Dedifferentiated amniotic fluid mesenchymal stem cell (primary cell): ENCODE measurements at regions not wholly inside any gene's neighbourhood (a gene's known extent, or its start where the extent isn't known, plus 50 kb on each side); places are given as distances from the start of the nearest gene placed in this dataset.

ENCODE experiments used
- DNase-seq: peaks from one replicate; pipeline ENCODE4 v3.0.0-alpha.2; 2016; ENCODE audit errors: extremely low spot score

DNA sequence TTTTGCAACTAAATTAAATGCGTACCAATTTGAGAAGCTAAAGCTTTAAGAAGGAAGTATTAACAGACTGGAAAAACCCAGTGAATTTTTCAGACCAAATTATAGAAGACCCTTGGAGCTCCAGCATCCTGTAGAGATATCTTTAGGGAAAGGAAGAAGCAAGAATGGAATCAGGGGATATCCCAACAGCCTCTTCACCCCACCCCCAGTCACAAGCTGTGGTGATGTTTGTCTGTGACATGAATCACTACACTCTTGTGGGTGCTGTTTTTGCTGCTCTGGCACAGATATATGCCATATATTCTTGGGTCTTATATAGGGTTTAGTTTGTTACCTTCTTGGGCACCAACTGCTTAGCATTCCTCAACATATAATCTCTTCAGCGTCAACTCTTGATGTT, 78.5 kb upstream of the BCL6 start:
- no peak for DNase-seq

DNA sequence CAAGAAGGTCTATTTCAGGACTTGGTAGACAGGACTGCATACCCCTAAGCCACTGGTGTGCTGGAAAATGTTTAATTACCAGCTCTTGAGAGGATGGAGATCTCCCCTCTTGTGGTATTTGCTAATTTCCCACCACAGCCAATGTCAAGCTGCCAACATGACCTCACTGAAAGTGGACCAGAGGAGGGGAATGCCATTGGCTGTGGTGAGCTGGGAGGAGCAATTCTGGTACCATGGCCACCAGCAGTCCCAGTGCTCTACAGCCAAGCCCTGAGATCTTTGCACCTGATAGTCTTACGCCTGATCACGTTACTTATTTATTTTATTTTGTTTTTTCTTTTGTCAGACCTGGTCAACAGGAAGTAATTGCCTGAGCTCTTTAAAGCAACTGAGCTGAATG, 82.5 kb upstream of the BCL6 start:
- DNase-seq: no peak

DNA sequence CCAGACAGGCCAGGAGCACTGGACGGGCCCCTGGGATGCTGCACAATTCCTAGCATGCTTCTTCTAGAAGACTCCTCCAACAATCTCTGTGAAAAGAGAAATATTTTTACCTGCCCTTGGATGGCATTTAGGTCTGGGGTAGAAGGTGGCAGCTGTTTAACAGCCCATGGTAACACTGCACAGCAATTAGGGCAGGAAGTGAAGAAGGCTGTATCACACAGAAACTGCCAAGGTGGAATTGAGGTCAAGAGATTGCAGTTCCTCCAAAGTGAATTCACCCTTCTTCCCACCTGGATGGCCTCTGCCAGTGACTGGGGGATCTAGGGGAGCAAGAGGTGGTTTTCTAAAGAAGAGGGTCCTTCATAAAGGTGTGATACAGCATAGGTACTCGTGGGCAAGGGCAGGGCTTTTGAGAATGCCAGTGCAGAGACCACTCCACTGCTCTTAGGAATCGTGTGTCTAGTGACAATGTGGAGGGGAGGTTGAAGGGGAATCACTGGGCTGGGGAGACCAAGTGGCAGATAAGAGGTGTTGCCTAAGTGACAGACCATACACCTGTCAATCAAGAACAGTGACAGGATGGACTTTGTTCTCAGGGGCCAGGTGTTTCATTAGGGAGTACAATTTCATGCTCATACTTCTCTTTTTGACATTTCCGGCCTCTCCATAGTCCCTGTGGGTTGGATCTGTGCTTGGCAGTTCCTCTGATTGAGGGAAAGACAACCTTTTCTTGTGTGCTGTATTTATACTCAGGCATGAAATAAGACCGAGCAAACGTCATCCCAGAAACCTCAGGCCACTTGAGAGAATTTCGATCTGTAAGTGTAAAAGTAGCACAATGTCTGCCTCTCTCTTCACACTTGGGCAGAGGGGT, 83.5 kb upstream of the BCL6 start:
- DNase-seq: no peak

DNA sequence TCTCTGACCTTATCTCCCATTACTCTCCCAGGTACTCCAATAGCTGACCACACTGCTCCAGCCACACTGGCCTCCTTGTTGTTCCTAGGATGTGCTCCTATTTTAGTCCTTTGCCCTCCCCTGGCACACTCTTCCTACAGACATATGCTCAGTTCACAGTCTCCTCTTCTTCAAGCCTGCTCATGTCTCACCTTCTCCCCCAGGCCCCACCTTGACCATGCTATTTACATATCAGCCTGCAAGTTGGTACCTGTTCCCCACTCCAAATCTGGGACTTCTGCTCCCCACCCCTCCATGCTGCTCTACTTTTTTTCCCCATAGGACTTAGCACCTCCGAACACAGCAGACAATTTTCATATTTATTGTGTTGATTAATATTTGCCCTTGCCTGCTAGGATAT, 84.9 kb upstream of the BCL6 start:
- no peak for DNase-seq

DNA sequence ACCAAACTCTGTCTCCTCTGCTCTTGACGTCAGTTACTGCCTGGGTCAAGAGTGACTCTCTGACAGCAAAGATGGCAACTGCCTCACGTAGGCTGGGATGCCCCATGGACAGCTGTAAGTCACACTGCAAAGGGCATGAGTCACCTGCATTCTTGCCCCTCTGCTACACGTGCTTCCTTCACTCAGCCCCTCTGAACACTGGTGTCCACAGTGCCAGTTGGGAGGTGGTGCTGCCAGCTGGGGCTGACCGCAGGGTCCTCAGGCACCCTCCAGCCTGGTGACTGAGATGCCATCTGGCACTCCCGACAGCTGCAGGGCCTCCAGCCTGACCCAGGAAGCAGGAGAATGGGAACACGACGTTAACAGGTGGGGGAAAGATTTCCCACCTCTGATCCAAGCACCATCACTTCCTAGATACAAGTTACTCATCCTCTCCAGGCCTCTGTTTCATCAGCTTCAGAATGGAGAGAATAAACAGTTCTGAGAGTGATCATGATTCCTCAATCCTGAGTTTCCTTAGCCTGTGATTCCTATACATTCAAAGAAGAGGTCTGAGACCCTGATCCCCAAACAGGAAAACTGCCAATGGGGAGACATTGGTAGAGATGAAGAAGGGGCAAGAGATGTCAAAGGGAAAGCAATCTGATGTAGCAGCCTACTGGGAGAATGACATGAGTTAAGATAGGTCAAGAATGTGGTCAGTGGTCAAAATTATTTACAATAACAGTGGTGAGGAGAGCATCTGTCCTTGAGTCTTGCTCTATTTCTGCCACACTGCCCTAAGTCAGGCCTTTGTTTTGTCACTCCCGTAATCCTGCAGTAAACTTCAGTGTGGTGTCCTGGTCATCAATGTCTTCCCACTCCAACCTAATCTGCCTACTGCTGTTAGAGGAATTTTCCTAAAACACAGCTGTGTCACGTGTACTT, 86.1 kb upstream of the BCL6 start:
- DNase-seq: no peak

DNA sequence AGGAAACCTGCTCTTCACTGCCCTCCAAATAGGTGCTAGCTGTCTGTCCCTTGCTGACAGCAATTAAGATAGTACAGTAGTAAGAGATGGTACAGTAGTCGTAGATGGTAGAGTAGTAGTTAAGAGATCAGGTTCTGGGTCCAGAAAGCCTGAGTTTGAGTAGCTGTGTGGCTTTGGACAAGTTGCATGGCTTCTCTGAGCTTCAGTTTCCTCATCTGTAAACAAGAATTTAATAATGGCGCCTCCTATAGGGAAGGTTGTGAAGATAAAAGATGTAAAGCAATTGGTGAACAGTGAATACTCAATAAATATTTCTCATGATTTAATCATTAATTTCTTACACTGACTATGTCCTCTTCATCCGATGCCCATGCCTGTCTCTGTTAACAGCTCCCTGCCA, 86.9 kb upstream of the BCL6 start:
- DNase-seq: no peak

DNA sequence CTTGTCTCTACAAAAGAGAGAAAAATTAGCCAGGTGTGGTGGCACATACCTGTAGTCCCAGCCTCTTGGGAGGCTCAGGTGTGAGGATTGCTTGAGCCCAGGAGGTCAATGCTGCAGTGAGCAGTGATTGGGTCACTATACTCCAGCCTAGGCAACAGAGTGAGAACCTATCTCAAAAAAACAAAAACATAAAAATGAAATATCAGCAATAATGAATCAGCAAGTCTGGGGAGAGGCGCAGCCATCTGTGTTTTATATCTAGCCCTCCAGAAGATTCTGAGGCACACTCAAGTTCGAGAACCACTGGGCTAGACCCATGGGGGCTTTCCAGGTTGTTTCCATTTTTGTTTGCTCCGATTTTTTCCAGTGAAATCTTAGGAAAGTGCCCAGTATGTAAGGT, 88.1 kb upstream of the BCL6 start:
- DNase-seq: no peak

DNA sequence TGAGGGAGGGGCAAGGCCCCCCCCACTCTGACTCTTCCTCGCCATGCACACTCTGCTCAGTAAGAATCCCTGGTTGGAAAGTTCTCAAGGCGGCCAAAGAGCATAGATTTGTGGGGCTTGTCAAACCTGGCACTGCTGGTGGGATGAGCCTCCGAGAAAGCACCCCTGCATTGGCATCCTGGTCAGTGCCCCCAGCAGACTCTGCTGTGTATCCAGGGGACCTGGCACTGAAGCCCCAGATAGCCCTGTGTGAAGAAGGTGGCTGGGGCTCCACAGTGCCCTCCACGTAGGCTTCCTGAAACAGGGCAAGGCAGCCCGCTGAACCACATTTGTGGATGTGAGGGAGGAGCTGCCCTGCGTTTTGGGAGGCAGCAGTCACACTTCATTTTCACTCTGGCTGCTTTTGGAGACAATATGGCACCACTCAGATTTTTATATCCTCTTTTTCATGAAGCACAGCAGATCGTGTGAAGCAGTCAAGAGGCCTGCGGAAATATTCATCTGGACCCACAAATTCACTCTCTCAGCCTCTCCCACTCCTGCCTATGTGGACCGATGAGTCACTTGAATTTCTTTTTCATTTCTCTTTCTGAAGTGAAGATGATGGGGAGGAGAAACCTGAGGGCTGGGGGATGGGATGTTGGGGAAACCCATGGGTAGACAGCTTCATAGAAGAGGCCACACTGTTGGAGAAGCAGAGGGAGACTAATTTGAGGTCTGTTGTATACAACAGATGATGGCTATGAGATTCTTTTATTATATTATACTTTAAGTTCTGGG, 88.7 kb upstream of the BCL6 start:
- DNase-seq: no peak

DNA sequence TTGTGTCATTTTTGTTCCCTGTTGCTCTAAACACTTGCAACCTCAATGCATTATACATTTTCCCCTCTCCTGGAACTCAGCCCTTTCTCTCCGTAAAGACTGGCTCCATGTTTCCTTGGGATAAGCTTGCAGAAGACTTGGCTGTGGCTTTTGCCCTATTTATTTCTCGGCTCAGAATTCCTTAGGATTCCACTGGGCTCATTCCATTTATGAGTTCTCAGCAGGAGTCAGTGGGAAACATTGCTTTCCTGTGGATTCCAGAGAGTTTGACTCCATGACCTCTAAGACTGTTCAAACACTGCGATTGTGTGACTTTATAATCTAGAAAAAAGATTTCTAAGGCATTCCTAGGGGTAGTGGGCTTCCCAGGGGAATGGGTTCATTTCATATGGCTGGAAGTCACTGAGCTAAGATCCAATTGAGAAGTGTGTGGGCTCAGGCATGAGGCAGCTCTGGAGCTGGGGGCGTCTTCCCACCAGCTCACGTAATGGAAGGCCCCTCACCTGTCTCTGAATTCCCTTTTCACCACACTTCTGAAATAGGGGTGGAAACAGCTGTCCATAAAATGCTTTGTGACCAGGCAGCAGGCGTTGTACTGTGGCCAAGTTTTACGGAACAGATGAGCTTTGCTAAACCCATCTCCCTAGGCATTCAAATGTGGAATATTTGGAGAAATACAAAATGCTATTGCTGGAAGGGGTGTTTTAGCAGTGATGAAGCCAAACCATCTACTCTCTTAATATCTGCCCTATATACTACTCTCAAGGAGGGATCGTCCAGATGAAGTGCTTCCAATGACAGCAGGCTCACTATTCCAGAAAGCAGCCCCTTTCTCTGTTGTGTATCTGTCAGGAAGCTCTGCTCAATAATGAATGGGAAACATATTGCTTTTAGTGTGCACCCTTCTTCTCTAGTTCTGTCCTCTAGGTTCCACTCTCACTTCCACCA, 91.8 kb upstream of the BCL6 start:
- no peak for DNase-seq

DNA sequence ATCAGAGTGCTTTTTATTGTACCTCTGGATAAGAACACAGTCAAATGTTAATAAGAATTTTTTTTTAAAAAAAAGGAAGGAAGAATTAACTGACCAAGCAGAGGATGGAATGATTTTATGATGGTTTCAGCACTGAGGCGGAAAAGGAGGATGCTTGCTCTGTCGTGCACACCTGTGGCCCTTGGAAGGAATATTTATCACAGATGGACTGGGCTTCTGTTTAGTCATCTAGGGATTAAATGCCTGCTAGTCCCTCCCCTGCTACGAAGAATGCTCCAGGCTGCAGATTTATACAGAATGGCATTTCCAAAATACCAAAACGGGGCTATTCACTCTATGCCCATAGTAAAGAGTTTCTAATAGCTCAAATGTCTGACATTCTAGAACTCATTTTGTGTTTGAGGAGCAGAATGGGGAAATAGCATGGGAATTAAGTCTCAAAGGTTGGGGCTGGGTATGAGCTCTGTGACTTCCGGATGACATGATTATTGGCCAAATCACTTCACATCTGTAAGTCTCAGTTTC, 92.8 kb upstream of the BCL6 start:
- DNase-seq: peak; percentile 36

DNA sequence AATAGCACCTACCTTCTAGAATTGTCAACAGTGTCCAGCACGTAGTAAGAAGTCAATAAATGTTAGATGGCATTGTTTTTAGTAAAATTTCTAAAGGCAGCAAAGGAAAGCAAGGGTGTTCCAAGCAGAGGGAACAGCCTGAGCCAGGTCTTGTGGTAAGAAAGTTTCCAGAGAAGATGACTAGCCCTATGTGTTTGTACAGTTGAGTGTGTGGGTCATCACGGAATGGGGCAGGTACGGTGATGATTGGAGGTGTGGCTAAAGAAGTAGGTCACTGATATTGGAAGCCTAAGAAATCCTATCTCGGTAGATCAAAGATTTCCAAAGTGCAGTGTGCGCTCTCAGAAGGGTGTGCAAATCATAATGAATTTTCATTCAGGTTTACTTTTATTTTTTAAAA, 94.2 kb upstream of the BCL6 start:
- DNase-seq: no peak

DNA sequence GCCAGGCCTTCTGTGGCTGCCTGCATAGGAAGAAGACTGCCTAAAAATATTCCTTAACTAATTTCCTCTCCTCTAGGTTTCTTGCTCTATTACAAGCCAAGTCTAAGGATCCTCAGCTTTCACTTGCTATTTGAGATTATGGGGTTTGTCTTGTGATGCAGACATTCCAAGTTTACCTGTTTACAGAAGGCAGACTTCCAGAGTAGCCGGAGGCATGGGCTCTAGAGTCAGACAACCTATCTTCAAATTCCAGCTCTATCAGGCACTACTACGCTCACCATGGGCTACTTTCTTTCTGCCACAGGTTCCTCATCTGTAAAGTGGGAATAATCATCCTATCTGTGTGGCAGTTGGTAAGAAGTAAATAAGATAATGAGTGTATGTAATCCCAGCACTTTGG, 95.6 kb upstream of the BCL6 start:
- no peak for DNase-seq

DNA sequence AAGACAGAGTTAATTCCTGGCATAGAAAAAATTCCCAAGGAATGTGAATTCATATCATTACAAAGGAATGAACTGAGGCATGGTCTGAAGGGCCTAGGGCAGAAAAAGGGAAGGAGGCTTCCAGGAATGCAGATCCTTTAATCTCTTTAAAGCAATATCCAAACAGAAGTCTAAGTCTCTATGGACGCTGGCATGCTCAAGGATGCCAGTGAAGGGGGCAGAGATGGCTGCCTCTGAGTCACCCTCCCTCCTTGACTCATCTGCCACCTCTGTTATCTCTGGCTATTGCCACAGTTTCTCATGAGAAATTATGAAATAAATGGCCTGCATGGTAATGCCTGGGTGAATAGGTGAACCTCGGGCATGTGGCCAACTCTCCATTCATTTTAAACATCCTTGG, 96.3 kb upstream of the BCL6 start:
- DNase-seq: peak; percentile 72

DNA sequence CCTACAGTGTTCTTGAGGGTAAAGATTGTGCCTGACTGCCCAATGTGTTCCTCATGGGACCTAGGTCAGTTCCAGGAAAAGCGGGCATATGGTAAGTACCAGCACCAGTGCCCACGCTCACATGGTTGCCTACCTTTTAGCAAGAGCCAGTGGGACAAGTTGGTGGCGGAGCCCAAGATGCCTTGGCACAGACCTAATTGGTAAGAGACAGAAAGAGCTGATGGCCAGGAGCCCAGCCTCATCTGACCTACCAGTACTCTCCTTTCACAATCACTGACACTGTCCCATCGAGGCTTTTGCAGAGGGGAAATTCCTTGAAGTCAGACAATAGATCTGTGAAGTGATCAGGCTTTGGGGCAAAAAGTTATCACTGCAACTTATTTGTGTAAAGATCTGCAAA, 98.4 kb upstream of the BCL6 start:
- DNase-seq: no peak

DNA sequence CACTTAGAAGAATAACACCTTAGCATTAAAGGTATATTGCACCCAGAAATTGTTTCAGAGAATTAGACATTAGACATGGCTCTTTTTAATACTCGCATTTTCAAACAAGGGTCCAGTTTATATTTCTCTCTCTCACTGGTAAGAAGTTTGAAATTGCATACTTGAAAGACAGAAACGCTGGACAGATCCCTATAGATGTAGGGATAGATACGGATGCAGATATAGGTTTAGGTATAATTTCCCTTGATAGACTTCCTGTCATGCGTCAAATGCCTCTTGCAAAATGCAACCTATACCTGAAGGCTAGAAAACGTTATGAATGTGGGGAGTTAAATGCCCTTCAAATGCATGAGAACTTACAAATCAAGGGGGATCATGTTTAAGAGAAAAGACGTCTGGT, 99.4 kb upstream of the BCL6 start:
- no peak for DNase-seq

DNA sequence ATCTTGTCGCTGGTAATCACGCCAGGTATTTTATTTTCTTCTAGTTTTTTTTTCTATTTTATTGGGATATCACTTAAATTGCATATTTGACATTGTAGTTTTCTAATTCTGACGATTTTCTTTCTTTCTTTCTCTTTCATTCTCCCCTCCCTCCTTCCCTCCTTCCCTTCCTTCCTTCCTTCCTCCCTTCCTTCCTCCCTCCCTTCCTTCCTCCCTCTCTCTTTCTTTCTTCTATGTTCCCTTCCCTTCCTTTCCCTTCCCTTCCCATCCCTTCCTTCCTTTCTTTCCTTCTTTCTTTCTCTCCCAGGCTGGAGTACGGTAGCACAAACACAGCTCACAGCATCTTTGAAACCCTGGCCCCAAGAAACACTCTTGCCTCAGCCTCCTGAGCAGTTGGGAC, 100.6 kb upstream of the BCL6 start:
- DNase-seq: no peak

DNA sequence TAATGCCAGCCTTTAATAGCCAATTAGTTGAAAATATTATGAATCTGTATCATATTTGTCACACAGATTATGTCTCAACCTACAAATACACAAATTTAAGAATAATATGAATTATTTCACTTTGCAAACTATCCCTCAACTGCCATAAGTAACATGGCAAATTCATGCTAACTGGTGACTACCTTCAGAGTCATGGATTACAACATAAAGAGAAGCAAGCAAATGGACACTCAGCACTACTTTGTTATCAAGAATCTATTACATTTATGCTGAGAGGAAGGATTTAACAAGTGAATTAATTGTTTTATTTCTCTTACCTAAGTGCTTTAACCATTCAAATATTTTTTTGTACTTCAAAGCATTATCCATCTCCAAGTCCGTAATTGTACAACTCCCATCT, 103.1 kb upstream of the BCL6 start:
- DNase-seq: no peak

DNA sequence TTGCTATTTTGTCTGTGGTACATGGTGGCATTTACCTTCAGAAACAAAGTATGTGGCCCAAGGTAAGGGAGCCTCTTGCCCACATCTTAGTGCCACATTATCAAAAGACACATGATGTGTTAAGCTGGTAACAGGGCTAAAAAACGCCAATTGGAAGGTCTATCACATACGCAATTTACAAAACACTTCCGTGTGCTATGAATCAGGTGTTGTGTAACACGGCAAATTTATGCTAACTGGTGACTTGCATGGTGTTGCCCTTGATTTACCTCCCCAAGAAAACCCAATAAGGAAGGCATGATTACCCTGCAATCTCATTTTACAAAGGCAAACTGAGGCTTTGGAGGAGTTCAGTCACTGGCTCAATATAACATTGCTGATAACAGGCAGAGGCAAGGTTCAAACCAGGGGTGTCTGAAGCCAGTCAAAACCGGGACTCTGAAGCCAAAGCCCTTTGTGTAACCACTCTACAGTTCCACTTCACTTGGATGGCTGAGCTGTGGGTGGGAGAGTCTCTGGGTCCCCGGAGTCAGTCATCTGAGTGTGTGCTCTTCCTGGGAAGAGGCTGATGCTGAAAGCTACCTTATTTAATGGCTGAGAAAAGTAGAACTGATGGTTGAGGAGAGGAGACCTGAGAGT, 103.9 kb upstream of the BCL6 start:
- no peak for DNase-seq

DNA sequence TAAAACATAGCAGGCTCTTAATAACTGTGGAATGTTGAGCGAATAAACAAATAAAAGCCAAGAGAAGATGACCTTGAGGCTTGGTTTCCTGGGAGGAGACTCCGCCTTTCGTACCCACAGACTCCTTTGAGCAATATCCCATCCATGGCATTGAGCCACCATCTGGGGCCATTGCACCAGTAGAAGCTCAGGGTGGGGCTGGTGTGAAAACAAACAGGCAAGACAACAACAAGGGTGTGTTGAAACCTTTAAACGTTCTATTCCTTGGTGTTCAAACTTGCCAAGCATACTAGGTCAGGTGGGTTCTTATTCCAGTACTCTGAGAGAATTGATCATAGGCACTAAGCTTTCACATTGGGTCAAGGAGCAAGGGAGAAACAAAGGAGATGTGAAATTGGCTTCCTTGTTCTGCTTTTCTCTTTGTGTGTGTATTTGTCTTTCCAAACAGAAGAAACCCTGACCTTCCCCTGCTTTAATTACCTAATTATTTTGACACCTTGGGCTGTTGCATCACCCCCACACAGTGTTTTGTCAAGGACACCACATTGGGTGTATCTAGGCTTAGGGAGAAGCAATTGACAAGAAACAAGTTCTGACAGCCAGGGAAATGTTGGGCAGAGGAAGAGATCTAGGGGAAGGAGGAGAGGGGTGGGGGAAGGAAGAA, 105.1 kb upstream of the BCL6 start:
- DNase-seq: no peak
